Activated CD4-positive, alpha-beta T cell treated with anti-CD3 and anti-CD28 coated beads, Interleukin-2, amount 10 ng/mL, durations not matched to agents 24 days and 14 days (primary cell): ENCODE measurements at regions not wholly inside any gene's neighbourhood (a gene's known extent, or its start where the extent isn't known, plus 50 kb on each side); places are given as distances from the start of the nearest gene placed in this dataset.

Experiments used
- DNase-seq: peaks from one replicate; pipeline ENCODE4 v3.0.0; 2022
- H3K27ac Mint-ChIP-seq: one replicate; pipeline ENCODE4 v1.8.0; 2022; ENCODE audit warnings: mild to moderate bottlenecking, mixed read lengths
- H3K27me3 Mint-ChIP-seq: one replicate; pipeline ENCODE4 v1.8.0; 2022; ENCODE audit warnings: mixed read lengths
- H3K36me3 Mint-ChIP-seq: one replicate; pipeline ENCODE4 v1.8.0; 2022; ENCODE audit warnings: low read depth, mild to moderate bottlenecking, mixed read lengths
- H3K4me1 Mint-ChIP-seq: one replicate; pipeline ENCODE4 v1.8.0; 2021; ENCODE audit warnings: mixed read lengths
- H3K4me3 Mint-ChIP-seq: one replicate; pipeline ENCODE4 v1.8.0; 2022; ENCODE audit warnings: mild to moderate bottlenecking, moderate library complexity, mixed read lengths
- H3K9me3 Mint-ChIP-seq: one replicate; pipeline ENCODE4 v1.8.0; 2021; ENCODE audit warnings: mixed read lengths
- intact Hi-C: fragments of 100-400 bp; cut with micrococcal nuclease; formaldehyde crosslinking; loops from one replicate; pipeline ENCODE4 v1.15.1; 2023

DNA sequence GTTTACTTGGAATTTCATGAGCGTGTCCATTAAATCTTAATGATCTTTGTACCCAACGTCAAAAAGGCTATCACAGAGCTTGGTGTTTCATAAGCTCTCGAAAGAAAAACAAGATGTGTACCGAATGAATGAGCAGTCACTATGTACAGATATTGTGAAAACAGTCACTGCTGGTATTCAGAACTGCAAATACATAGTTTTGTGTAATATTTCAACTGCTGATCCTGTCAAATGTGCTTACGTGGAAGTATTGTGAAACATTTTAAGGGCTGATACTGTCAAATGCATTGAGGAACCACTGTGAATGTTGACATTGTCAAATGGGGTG, 184.2 kb upstream of the KLHL29 start:
- no peaks in the 10 kb centered on the region for H3K36me3 Mint-ChIP-seq
- no peaks in the 10 kb centered on the region for H3K4me1 Mint-ChIP-seq
- no peak overlapping the region for H3K27ac Mint-ChIP-seq
- intact Hi-C loops, result no loop called here
- no peaks in the 10 kb centered on the region for H3K9me3 Mint-ChIP-seq
- no peak overlapping the region for H3K4me3 Mint-ChIP-seq
- peaks cover 2% of the 10 kb centered on the region for H3K27me3 Mint-ChIP-seq
- no peak for DNase-seq

DNA sequence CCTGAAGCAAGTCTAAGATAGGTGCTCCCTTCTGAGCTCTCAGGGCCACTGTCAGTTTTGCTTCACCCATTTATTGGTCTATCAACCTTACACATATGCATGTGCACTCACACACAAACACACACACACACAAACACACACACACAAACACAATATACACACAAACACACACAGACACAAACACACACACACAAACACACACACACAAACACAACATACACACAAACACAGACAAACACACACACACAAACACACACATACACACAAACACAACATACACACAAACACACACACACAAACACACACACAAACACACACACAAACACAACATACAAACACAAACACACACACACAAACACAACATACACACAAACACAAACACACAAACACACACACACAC, 181.6 kb upstream of the KLHL29 start:
- H3K9me3 Mint-ChIP-seq, result no peaks in the 10 kb centered on the region
- no peak overlapping the region for H3K27ac Mint-ChIP-seq
- intact Hi-C loops, result no loop called here
- H3K4me1 Mint-ChIP-seq, result no peaks in the 10 kb centered on the region
- no peak for DNase-seq
- no peaks in the 10 kb centered on the region for H3K36me3 Mint-ChIP-seq
- H3K27me3 Mint-ChIP-seq, result no peaks in the 10 kb centered on the region
- H3K4me3 Mint-ChIP-seq, result no peak overlapping the region

GRCh38 chr2:23204685-23205242, 180.2 kb upstream of the KLHL29 start:
- Mint-ChIP-seq H3K9me3 (no peaks in the 10 kb centered on the region), H3K27ac (no peak overlapping the region), H3K27me3 (peaks cover 2% of the 10 kb centered on the region), H3K4me1 (no peaks in the 10 kb centered on the region), H3K36me3 (no peaks in the 10 kb centered on the region), H3K4me3 (no peak overlapping the region)
- no peak for DNase-seq
- intact Hi-C loops, result no loop called here

DNA sequence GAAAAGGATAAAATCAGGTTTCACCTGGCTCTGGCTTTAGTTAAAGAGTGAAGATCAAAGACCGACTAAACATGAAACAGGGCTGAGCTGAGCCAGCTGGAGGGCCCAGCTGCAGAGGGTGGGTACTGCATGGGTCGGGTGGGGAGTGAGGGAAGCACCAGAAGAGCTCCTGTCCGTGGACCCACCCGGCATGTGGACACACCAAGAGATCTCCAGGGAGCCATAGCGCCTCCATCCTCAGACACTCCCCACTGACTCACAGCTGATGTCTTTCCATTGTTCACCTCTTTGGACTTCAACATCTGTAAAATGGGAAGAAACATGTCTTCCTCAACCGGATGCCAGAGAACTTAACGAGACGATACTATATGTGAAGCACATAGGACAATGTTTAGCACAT, 178.3 kb upstream of the KLHL29 start:
- Mint-ChIP-seq H3K27me3 (peaks cover 2% of the 10 kb centered on the region), H3K36me3 (no peaks in the 10 kb centered on the region), H3K9me3 (no peaks in the 10 kb centered on the region), H3K27ac (no peak overlapping the region), H3K4me3 (no peak overlapping the region), H3K4me1 (no peaks in the 10 kb centered on the region)
- intact Hi-C loops, result no loop called here
- no peak for DNase-seq

DNA sequence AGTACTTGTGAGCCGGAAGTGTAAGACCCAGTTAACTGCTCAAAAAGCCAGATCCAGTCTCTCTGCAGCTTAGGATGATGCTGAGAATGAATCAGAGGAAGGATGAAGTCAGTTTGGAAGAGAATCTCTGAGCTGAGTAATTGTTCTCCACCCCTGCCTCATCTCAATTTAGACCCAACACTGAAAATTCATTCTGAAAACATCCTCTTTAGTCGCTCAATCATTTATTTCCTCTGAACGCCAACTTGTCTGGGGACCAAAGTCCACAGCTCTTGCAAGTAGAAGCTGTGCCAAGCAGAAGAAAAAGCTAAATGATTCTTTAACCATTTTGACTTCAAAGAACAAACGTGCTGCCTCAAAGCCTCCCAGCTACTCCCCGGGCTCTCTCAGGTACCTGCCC, 177.1 kb upstream of the KLHL29 start:
- intact Hi-C loops, result no loop called here
- Mint-ChIP-seq H3K4me3 (no peak overlapping the region), H3K27me3 (peaks cover 2% of the 10 kb centered on the region), H3K36me3 (no peaks in the 10 kb centered on the region), H3K9me3 (no peaks in the 10 kb centered on the region), H3K27ac (no peak overlapping the region), H3K4me1 (no peaks in the 10 kb centered on the region)
- no peak for DNase-seq

DNA sequence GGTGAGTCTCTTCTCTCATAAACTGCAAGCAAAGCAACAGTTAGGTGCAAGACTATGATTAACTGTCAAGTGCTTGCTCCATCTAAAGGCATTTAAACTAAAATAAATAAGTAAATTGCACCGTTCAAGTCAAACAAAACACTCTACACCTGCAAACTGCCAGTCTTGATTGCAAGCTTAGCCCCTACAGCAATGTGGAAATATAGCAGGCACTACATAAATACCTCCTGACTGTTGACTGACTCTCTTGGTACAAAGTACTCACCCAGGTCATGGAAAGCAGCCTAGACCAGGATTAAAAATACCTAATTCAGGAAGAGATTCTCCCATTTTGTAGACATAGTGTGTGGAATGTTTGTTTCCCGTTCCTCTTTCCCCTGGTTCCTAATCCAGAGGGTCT, 176.6 kb upstream of the KLHL29 start:
- Mint-ChIP-seq H3K9me3 (no peaks in the 10 kb centered on the region), H3K27ac (no peak overlapping the region), H3K4me3 (no peak overlapping the region), H3K36me3 (no peaks in the 10 kb centered on the region), H3K27me3 (peaks cover 2% of the 10 kb centered on the region), H3K4me1 (no peaks in the 10 kb centered on the region)
- no peak for DNase-seq
- intact Hi-C loops, result no loop called here

- Mint-ChIP-seq H3K27ac (no peak overlapping the region), H3K9me3 (no peaks in the 10 kb centered on the region), H3K36me3 (no peaks in the 10 kb centered on the region), H3K4me1 (no peaks in the 10 kb centered on the region), H3K27me3 (peaks cover 2% of the 10 kb centered on the region), H3K4me3 (no peak overlapping the region)
- intact Hi-C loops, result no loop called here
- no peak for DNase-seq
Measured at GRCh38 chr2:23209059-23209458, 175.9 kb upstream of the KLHL29 start.

- Mint-ChIP-seq H3K9me3 (no peaks in the 10 kb centered on the region), H3K4me3 (no peak overlapping the region), H3K4me1 (no peaks in the 10 kb centered on the region), H3K36me3 (no peaks in the 10 kb centered on the region), H3K27me3 (peaks cover 2% of the 10 kb centered on the region), H3K27ac (no peak overlapping the region)
- intact Hi-C loops, result no loop called here
- DNase-seq, result no peak
Measured at GRCh38 chr2:23211987-23212583, 172.9 kb upstream of the KLHL29 start.

DNA sequence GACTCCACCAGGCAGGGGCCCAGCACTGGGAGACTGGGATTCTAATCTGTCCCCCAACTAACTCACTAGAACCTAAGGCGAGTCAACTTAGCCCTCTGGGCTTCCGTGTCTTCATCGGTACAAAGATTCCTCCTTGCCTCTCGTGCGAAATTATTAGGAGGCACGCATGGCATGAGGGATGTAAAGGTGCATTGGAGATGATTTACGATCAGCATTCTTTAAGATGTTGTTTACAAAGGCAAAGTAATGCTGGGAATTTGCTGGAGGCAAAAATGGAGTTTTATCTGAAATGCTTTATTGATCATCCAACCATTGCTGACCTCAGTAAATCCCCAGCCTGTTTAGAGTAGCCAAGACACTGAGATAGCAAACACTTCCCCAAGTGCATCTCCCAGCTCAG, 171.8 kb upstream of the KLHL29 start:
- H3K4me1 Mint-ChIP-seq, result no peaks in the 10 kb centered on the region
- no peak for DNase-seq
- no peak overlapping the region for H3K27ac Mint-ChIP-seq
- H3K36me3 Mint-ChIP-seq, result no peaks in the 10 kb centered on the region
- intact Hi-C loops, result no loop called here
- no peak overlapping the region for H3K4me3 Mint-ChIP-seq
- H3K9me3 Mint-ChIP-seq, result no peaks in the 10 kb centered on the region
- H3K27me3 Mint-ChIP-seq, result peaks cover 2% of the 10 kb centered on the region

- H3K9me3 Mint-ChIP-seq, result no peaks in the 10 kb centered on the region
- no peak overlapping the region for H3K4me3 Mint-ChIP-seq
- DNase-seq, result no peak
- H3K36me3 Mint-ChIP-seq, result no peaks in the 10 kb centered on the region
- no peaks in the 10 kb centered on the region for H3K27me3 Mint-ChIP-seq
- H3K4me1 Mint-ChIP-seq, result no peaks in the 10 kb centered on the region
- intact Hi-C loops, result no loop called here
- H3K27ac Mint-ChIP-seq, result no peak overlapping the region
Measured at GRCh38 chr2:23215016-23215415, 170.0 kb upstream of the KLHL29 start.

DNA sequence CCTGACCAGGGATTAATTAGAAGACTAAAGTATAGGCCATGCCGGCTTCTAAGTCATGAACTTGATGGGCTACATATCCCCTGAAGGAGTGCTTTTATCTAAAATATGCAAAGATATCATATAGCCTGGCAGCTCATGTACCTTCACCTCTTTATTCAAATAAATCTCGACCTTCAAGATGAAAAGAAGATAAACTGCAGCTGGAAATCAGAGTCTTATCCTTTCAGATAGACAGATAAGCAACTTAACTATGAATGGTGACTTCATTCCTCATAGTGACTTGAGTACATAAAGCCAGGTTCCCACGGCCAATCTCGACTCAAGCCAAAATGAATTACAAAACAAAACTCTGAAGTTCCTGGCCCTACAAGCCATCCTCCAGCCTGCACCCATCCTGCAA, 165.3 kb upstream of the KLHL29 start:
- no peaks in the 10 kb centered on the region for H3K36me3 Mint-ChIP-seq
- no peak overlapping the region for H3K4me3 Mint-ChIP-seq
- H3K4me1 Mint-ChIP-seq, result no peaks in the 10 kb centered on the region
- no peak for DNase-seq
- intact Hi-C loops, result no loop called here
- H3K27ac Mint-ChIP-seq, result no peak overlapping the region
- H3K9me3 Mint-ChIP-seq, result no peaks in the 10 kb centered on the region
- H3K27me3 Mint-ChIP-seq, result no peaks in the 10 kb centered on the region

- Mint-ChIP-seq H3K4me3 (no peak overlapping the region), H3K27me3 (no peaks in the 10 kb centered on the region), H3K36me3 (no peaks in the 10 kb centered on the region), H3K9me3 (no peaks in the 10 kb centered on the region), H3K27ac (no peak overlapping the region), H3K4me1 (no peaks in the 10 kb centered on the region)
- intact Hi-C loops, result no loop called here
- DNase-seq, result no peak
Measured at GRCh38 chr2:23220513-23221094, 164.4 kb upstream of the KLHL29 start.

- no peaks in the 10 kb centered on the region for H3K4me1 Mint-ChIP-seq
- H3K9me3 Mint-ChIP-seq, result no peaks in the 10 kb centered on the region
- H3K4me3 Mint-ChIP-seq, result no peak overlapping the region
- no peak overlapping the region for H3K27ac Mint-ChIP-seq
- DNase-seq, result no peak
- no peaks in the 10 kb centered on the region for H3K27me3 Mint-ChIP-seq
- no peaks in the 10 kb centered on the region for H3K36me3 Mint-ChIP-seq
- intact Hi-C loops, result no loop called here
Measured at GRCh38 chr2:23221236-23221635, 163.7 kb upstream of the KLHL29 start.

GRCh38 chr2:23221901-23222300, 163.1 kb upstream of the KLHL29 start:
- intact Hi-C loops, result no loop called here
- Mint-ChIP-seq H3K4me1 (no peaks in the 10 kb centered on the region), H3K36me3 (no peaks in the 10 kb centered on the region), H3K4me3 (no peak overlapping the region), H3K9me3 (no peaks in the 10 kb centered on the region), H3K27ac (no peak overlapping the region), H3K27me3 (no peaks in the 10 kb centered on the region)
- DNase-seq, result no peak

- Mint-ChIP-seq H3K27me3 (peaks cover 2% of the 10 kb centered on the region), H3K9me3 (no peaks in the 10 kb centered on the region), H3K4me1 (no peaks in the 10 kb centered on the region), H3K36me3 (no peaks in the 10 kb centered on the region), H3K27ac (no peak overlapping the region), H3K4me3 (no peak overlapping the region)
- intact Hi-C loops, result no loop called here
- no peak for DNase-seq
Measured at GRCh38 chr2:23230885-23231284, 154.1 kb upstream of the KLHL29 start.
